ENCODE measurements at regions not wholly inside any gene's neighbourhood (a gene's known extent, or its start where the extent isn't known, plus 50 kb on each side); places are given as distances from the start of the nearest gene placed in this dataset.

DNA sequence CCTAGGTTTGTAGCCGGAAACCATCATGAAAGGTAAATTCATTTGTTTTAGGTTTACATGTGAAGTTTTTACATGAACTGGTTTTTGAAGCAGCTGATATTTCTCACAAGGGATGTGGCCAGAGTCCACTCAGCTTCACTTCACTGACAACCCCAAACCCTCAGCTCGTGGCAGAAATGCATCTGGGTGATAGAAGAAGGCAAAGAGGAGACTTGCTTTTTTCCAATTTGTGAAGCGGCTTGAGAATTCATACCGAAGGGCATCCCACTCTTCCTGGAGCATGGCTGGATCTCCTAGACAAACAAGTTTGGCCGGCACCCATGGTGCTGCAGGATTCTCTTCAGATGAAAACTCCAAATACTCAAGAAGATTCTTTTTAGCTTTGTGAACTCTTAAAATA lies 392.8 kb upstream of the CNR1 start:
- DNase-seq, result no peak

DNA sequence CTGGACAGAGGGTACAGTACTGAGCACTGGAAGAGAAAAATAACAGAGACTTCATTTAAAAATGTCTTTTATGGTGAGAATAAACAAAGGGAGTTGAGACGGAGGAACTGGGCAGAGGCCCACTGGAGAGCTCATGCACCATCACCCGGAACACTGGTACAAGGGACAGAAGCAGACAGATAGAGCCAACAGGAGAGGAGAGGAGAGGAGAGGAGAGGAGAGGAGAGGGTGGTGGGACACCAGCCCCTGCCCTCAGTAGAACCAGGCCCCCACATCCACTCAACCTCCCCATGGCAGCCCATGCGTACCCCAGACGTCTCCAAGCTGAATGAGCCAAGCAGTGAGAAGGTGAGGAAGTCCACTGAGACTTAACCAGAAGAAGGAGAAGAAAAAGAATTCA lies 390.5 kb upstream of the CNR1 start:
- no peak for DNase-seq

DNA sequence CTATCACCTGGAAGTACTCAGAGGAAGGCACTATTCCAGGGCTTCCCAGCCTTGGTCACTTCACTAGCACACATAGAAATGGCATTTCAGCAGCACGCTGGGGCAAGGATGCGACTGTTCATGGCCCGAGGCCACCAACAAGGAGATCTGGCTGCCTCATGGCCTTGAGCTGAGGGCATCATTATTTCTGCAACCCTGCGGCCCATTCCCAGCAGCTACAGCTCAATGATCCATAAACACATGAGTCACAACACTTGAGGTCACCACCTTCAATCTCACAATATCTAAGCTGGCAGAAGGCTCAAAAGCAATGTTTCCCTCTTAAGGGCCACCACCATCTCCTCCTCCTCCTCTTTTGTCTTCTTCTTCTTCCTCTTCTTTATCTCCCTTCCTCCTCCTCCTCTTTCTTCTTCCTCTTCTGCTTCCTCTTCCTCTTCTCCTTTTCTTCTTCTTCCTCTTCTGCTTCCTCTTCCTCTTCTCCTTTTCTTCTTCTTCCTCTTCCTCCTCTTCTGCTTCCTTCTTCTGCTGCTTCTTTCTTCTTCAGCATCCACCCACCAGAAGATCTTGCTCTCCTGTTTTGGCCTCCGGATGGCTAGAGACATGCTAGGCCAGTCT lies 382.9 kb upstream of the CNR1 start:
- no peak for DNase-seq

DNA sequence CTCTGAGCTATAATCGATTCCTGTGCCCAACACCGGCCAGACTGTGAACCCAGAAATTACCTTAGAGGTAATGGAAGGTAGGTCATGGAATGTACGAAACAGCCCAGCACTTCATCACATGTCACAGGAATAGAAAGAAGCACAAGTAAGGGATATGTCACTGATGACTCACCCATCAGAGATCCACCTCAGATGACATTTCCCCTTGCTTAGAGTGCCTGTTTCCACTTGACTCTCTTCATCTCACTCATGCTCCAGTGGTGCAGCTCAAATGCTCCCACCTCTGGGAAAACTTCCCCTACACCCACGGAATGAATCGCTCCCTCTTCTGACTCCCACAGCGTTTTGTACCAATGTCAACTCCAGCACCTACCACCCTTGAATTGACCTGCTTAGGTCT lies 381.6 kb upstream of the CNR1 start:
- no peak for DNase-seq

DNA sequence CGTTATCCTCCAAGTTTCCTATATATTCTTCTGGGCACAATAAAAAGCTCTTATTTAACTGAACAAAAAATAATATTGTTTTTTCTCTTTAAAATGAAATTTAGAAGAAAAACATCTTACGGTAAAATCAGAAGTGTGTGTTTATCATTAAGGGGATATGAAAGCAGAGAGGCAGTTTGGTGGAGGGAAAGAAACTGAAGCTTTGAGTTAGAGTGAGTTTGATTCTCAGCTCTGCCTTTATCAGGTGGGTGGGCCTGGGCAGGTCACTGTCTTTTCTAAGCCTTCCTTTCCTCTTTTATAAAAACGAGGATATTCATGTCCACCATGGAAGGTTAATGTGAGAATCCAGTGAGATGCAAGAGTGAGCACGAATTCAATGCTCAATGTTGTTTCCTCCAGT lies 379.8 kb upstream of the CNR1 start:
- DNase-seq, result no peak

DNA sequence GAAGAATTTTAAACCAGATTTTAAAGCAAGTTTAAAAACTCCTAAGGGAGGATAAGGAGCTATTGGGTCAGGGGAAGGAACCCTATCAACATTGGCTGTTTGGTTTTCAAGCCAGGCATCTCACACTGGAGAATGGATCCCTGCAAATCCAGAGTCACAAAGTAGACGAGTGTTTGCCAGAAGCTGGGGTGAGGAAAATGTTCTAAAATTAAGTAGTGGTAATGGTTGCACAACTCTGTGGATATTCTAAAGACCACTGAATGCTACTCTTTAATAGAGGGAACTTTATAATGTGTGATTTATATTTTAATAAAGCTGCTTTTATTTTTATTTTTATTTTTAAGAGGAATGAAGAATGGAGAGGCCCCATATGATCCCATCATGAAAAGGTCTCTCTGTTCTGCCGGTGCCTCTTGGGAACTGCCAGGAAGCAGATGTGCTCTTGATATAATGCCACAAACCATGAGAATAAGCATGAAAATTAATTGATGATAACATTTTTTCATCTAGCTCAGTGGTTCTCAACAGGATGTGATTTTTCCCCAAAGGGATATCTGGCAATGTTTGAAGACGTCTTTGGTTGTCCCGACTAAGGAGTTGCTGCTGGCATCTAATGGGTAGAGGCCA lies 379.0 kb upstream of the CNR1 start:
- DNase-seq, result no peak

DNA sequence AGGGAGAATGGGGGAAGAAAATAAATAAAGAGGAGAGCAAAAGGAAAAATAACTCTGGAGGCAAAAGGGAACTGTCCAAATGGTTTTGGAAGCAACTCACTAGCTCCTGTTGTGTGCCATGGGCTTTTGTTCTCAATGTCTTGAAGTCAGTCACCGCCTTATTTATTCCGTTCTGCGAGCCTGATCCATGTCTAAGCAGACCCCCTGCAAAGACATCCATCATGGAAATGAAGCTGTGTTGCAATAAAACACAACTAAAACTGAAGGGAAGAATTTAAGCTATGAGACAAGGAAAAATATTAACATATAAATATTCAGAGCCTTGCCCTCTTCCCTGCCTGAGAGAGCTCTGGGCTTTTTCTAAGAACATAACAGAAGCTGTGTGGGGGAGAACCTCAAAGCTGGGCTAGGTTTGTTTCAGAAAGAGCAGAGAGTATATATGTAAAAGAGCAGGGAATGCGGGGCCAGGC lies 373.2 kb upstream of the CNR1 start:
- no peak for DNase-seq

DNA sequence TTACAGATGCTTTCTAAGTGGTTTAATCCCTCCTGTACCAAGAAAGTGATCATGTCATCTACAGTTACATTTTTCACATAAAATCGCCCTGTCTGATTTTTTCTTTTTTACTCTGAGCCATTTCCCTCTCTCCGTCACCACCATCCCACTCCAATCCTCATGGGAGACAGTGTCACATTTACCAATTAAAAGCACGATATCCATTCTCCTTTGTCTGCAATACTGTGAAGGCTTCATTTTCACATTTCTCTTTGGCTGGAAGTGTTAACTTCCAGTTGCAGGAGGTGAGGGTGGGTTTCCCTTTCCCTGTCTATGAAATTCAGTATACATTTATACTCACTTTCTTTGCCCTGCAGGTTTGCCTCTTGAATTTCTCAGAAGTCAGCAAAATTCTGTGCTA lies 372.7 kb upstream of the CNR1 start:
- DNase-seq, result no peak

DNA sequence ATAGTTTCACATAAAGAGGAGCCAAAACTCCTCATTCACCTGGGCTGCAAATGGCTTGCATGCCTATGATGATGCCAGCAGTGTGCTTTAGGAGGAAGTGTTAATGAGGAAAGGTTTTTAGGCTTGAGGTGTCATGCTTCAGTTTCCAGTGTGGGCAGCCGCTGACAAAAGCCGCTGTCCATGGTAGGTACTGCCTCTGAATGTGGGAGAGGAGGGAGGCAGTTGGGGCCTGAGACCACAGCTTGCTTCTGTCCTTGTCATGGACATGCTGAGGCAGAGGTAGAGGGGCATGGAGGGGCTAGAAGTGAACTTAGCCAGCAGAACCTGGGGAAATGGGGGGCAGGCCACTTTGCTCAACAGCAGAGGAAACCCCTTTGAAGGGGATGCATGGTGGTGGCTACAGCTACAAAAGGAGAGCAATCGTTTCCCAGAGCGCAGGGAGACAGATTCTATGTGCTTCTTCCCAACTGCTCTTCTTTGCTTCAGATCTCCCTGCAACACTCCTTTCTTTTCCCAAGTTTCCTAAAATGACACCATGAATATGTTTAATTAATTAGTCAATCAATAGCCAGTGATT lies 372.1 kb upstream of the CNR1 start:
- DNase-seq, result peak; percentile 19

DNA sequence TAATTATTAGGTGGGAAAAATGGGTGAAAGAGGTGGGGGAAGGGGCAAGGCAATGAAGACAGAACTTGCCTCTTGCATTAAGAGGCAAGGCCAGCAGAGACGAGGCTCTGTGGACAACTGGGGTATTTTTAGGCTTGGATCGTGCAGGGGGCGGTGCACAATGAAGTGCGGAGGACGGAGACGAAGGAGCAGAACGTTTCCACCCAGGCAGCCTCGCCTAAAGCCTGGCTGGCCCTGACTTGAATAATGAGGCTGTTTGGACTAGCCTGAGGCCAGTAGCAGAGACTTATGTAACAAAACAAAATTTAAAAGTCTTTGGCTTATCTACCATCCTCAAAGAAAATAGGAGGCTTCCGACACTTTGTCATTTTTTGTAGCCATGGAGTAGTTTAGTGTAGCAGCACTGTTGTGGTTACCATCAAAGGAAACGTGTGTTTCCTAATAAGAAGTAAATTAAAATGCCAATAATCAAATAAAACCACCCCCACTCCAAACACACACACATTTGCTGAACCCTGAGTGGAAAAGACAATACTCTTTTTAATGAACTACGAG lies 370.0 kb upstream of the CNR1 start:
- DNase-seq, result no peak

DNA sequence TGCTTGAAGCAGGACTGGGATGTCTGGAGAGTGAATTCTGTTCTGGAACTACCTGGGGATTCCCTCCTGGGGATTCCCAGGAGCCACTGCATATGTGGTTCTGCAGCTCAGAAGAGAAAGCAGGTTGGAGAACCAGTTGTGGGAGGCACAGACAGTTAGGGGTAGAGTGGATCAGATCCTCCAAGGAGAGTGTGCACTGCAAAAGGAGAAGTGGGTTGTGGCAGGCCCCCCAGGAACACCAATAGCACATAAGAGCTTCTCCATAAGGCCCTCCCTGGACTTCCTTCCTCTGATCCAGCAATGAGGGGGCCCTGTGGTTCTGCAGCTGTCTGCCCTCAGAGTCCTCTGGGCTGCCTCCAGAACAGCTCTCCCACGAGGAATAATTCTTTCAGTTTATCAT lies 369.2 kb upstream of the CNR1 start:
- DNase-seq, result no peak

DNA sequence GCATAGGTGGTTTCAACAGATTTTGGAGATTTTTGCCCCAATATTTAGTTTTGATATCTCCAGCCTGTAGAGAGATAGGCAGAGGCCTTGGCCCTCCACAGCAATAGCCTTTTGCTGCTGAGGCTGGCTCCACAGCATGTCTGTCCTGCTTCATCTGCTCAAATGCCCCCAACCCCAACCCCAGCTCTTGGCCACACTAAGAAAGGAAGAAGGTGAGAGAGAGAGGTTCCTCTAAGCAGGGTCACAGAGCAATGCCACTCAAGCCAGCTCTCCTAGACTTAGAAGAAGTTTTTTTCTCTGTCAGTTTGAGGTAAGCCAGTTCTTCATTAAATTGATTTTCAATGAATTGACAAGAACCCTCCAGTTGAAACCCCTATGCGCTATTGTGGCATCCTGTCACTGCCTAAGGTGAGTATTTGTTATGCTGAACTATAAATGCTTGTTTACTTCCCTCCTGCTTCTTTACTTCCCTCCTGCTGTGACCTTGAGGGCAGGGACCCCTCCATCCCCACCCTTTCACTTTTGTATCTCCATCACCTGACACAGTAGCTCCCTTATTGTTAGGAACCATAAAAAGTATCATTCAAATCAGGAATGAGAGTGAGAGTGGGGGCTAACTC lies 366.2 kb upstream of the CNR1 start:
- DNase-seq, result no peak

DNA sequence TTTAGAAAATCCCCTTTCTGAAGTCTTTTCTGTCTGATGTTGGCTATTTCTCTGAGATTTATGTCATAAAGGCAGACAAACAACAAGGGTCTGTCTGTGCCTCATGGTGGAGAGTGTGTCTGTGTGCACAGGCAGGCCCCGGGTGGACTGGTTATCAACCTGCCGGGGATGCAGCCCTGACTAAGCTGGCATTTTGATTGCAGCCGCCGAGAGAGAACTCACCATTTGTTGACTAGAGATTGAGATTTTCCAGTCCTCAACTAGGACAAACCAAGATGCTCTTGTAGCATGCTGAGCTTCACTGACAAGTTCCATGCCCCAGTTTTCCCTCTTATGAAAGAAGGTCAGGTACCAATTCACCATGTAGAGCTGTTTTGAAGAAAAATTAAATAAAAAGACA lies 363.6 kb upstream of the CNR1 start:
- no peak for DNase-seq

DNA sequence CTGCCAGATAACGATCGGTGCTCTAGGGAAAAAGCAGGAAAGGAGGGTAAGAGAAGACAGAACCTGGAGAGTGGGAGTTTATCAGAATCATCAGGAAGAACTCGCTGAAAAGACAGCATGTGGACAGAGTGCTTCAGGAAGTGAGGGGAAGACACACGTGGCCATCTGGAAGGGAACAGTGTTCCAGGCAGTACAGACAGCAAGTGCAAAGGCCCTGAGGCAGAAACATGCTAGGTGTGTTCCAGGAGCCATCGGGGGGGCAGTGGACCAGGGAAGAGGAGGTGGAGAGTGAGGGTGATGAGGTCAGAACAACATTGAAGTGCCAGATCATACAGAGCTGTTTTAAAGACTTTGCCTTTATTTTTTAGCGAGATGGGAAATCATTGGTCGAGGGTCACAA lies 354.3 kb upstream of the CNR1 start:
- no peak for DNase-seq

DNA sequence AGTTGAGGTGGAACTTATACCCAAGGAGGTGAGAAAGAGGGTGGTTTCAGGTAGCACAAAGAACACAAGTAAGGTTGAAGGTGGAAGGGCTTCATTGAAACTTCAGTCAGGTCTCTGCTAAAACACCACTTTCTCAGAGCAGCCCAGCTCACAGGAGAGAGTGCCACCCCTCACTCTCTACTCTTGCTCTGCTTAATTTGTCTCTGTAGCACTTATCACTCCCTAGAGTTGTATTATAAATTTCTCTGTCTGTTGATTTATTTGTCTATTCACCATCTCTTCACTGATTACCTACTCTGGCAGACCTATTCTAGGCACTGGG lies 353.8 kb upstream of the CNR1 start:
- DNase-seq, result no peak

DNA sequence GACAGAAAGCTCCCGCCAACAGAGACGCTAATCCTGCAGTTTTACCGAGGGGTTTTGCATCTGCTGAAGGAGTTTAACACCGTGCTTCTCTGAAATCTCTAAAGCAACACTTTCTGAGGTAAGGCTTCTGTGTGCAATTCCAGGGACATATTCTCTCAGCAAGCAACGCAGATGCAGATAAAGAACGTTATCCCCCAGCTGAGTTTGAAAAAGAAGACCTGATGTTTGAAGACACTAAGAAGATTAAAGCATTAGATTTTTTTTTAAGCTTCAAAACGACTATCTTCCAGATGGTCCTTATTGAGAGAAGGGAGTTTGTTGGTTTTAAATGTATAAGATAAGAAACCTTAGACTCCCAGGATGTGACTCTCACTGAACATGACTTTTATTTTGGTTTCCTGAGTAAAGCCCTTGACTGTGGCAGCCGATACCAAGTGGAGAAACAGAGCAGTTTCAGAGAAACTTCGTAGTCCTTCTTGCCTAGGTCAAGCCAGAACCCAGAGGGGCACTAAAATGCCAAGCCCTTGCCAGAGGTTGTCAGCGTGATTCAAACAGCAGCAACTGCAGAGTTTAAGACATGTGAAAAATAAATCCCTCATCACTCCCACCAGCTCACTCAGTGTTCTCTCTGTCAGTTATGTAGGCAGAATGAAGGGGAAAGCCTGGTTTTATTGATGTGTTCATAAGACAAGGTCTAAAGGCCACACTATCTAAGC lies 353.3 kb upstream of the CNR1 start:
- no peak for DNase-seq

DNA sequence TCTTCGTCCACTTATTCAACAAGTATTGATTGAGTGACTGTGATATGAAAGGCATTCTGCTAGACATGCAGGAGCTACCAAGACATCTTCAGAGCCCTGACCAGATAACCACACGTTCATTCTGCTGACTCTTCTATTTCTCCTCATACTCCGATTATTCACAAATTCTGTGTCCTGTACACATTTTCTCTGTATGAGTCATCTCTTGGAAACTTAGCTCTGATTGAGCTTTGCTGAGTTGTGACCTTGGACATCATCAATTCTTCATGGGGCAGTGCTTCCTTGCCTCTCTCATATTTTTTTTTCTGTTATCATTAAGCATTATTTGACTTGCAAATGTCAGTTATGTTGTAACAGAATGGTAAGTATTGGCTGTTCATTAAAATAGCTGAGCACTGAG lies 351.6 kb upstream of the CNR1 start:
- DNase-seq, result no peak

DNA sequence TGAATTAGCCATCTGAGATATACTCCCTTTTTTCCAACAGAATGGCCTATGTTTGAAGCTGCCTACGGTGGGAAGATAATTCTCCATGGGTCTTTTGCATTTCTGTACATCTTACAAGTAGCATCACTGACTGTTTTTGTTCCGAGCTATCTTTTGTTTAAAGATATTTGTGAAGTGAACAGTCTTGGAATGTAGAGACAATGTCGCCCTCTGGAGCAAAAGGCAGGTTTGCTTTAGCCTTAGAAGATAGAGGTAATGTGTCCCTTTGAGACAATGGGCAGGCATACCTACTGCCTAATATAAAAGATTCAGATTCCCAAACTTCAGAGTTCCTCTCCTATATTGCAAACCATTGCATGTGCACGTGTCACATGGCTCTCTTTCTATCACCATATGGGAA lies 347.8 kb upstream of the CNR1 start:
- no peak for DNase-seq

DNA sequence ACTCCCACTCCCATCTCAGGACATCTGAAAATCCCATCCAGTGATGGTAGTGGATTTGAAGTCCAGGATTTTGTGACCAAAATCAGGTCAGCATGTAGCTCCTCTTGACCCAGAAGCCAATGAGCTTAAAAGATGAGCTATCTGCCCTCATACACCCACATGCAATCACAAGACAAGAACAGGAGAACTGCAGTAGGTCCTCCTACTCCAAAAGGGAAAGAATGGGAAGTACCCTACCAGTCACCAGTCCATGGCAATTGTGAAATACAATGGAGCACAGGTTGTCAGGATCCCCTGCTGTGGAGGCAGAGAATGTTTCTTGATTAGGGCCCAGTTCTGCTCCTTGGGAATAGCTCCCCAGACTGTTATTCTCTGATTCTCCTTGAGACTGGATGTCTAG lies 347.3 kb upstream of the CNR1 start:
- DNase-seq, result no peak

DNA sequence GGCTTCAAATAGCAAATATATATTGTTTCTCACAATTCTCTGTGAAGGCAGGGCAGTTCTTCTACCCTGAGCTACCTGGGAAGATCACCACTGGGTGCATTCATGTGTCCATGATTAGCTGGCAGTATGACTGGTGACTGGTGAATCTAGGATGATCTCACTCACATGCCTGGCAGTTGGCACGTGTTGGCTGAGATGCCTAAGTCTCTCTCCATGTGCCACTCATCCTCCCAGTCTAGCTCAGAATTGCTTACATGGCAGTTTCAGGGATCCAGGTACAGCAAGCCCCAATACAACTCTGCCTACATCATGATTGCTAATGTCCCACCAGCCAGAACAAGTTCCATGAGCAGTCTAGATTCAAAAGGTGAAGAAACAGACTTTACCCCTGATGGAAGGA lies 346.8 kb upstream of the CNR1 start:
- DNase-seq, result no peak

DNA sequence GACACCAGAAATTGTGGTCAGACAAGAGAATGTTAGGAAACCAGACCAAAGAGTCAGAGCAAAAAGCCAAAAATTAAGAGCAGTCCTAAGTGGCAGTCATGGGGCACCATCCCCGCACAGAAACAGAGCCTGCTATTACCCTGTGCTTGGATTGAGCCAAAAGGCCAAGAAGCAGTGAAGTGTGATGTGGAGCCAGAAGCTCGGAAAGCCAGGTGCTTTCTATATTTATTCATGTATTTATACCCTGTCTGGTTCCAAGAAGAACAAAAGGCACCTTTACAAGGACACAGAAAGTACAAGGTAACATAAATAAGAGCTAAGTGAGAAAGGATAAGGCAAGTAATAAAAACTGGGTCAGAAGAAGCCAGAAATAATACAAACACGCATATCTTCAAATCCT lies 336.2 kb upstream of the CNR1 start:
- no peak for DNase-seq

DNA sequence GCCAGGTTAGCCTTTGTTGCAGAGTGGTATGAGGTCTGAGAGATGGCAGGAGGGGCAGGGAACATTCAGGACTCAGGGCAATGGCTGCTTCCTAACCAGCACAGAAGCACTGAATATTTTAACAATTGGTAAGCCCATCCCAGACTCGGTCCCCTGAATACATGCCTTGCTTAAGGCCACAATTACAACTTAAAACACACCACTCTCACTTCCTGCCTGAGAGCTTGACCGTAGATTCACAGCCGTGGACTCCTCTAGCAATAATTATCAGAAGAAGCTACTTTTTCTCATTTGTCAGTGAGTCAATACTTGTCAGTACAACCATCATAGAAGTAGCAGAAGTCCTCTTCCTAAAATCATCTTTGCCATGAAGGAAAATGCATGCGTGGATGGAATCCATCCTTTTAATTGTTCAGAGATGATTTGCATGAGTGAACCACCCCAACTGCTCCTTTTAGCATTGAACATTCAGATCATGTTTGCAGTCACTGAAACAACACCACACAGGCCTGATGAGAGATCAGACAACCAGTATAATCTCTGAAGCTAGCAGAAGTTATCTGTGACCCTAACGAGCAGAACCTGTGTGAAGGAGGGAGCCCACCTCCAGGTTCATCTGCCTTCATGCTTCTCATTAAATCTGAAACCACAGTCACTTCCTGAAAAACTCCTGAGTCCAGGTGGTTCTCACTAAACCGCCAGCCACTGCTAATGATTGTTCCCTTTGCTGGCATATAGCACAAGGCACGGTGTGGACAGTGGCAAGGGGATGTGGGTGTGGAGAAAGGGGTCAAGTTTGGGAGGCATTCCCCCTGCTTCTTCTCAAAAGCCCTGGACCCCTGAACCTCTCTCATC lies 333.9 kb upstream of the CNR1 start:
- DNase-seq, result no peak
